ENCODE measurements at regions not wholly inside any gene's neighbourhood (a gene's known extent, or its start where the extent isn't known, plus 50 kb on each side); places are given as distances from the start of the nearest gene placed in this dataset.
A peak's percentile ranks its signal among the peaks of the same experiment; 100 is the strongest.

DNA sequence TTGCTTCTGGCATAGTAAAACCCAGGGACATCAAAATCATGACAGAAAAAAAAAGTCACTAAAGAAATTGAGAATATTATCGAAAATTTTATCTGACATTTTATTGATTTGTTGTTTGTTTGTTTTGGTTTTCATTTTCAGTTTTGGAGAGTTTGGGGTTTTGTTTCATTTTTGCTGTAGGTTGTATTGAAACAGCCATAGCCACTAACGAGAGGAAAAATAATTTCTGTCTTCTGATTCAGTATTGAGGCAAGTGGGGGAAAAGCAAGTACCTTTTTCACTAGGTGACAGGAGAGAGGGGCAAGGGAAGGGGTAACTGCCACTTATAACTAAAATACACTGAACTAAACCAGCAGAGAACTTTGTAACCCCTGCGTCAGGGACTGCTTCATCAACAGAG lies 392.8 kb upstream of the NDST3 start:
- no peak for DNase-seq (ENCODE audit: low read depth)
- TF ChIP-seq MYC (IDR thresholded peaks at IDR 0.05; ENCODE audit: low read depth, low read length) (no peak), POLR2A (IDR thresholded peaks at IDR 0.05; ENCODE audit: extremely low read depth, insufficient read length) (no peak)
- TF ChIP-seq, protein P1, sequence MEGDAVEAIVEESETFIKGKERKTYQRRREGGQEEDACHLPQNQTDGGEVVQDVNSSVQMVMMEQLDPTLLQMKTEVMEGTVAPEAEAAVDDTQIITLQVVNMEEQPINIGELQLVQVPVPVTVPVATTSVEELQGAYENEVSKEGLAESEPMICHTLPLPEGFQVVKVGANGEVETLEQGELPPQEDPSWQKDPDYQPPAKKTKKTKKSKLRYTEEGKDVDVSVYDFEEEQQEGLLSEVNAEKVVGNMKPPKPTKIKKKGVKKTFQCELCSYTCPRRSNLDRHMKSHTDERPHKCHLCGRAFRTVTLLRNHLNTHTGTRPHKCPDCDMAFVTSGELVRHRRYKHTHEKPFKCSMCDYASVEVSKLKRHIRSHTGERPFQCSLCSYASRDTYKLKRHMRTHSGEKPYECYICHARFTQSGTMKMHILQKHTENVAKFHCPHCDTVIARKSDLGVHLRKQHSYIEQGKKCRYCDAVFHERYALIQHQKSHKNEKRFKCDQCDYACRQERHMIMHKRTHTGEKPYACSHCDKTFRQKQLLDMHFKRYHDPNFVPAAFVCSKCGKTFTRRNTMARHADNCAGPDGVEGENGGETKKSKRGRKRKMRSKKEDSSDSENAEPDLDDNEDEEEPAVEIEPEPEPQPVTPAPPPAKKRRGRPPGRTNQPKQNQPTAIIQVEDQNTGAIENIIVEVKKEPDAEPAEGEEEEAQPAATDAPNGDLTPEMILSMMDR (IDR thresholded peaks at IDR 0.05; ENCODE audit: low read depth, low read length) = no peak
- TF ChIP-seq, protein P2, sequence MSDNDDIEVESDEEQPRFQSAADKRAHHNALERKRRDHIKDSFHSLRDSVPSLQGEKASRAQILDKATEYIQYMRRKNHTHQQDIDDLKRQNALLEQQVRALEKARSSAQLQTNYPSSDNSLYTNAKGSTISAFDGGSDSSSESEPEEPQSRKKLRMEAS (IDR thresholded peaks at IDR 0.05; ENCODE audit: low read depth, low read length) = no peak
- no peak overlapping the region for H3K4me3 ChIP-seq (ENCODE audit: low read depth, low read length)

DNA sequence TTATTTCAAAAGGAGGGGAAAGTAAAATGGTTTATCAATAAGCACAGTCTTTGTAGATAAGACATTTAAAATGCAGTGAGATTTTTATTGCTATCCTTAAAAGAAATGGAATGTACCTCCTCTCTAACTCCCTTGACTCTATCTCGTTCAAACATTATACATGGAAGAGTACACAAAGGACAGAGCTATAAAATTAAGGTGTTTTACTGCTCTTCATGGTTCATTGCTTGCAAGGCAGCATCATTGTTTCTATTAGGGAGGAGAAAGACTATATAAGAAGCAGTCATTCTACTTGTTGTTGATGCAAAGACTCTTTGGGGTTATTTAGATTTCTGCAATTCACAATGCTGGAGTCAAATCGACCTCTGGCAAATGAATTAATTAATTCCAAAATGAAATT lies 380.2 kb upstream of the NDST3 start:
- no peak overlapping the region for H3K4me3 ChIP-seq (ENCODE audit: low read depth, low read length)
- TF ChIP-seq, protein P1 (IDR thresholded peaks at IDR 0.05; ENCODE audit: low read depth, low read length) = no peak
- TF ChIP-seq POLR2A (IDR thresholded peaks at IDR 0.05; ENCODE audit: extremely low read depth, insufficient read length) (no peak), MYC (IDR thresholded peaks at IDR 0.05; ENCODE audit: low read depth, low read length) (no peak)
- TF ChIP-seq, protein P2 (IDR thresholded peaks at IDR 0.05; ENCODE audit: low read depth, low read length) = no peak
- DNase-seq (ENCODE audit: low read depth) = no peak

DNA sequence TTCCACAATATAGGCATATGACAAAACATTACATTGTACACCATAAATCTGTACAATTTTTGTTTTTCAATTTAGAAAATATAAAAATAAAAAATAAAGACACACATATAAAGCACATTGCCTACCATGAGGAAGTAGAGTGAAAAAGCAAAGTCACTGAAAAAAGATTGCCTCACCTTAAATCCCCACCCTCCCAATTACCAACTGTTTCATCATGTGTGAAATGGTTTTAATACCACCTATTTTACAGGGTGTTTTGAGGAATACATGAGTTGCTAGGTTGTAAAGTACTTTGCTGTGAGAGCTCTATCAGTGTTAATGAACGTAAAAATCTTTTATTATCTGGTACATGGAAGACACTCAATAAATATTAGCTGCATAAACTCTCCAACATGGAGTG lies 373.6 kb upstream of the NDST3 start:
- H3K4me3 ChIP-seq (ENCODE audit: low read depth, low read length) = no peak overlapping the region
- DNase-seq (ENCODE audit: low read depth) = peak; percentile 4
- TF ChIP-seq POLR2A (IDR thresholded peaks at IDR 0.05; ENCODE audit: extremely low read depth, insufficient read length) = no peak
- TF ChIP-seq, protein P2 (IDR thresholded peaks at IDR 0.05; ENCODE audit: low read depth, low read length) = no peak
- TF ChIP-seq, protein P1 (IDR thresholded peaks at IDR 0.05; ENCODE audit: low read depth, low read length) = no peak
- no peak for TF ChIP-seq MYC (IDR thresholded peaks at IDR 0.05; ENCODE audit: low read depth, low read length)

DNA sequence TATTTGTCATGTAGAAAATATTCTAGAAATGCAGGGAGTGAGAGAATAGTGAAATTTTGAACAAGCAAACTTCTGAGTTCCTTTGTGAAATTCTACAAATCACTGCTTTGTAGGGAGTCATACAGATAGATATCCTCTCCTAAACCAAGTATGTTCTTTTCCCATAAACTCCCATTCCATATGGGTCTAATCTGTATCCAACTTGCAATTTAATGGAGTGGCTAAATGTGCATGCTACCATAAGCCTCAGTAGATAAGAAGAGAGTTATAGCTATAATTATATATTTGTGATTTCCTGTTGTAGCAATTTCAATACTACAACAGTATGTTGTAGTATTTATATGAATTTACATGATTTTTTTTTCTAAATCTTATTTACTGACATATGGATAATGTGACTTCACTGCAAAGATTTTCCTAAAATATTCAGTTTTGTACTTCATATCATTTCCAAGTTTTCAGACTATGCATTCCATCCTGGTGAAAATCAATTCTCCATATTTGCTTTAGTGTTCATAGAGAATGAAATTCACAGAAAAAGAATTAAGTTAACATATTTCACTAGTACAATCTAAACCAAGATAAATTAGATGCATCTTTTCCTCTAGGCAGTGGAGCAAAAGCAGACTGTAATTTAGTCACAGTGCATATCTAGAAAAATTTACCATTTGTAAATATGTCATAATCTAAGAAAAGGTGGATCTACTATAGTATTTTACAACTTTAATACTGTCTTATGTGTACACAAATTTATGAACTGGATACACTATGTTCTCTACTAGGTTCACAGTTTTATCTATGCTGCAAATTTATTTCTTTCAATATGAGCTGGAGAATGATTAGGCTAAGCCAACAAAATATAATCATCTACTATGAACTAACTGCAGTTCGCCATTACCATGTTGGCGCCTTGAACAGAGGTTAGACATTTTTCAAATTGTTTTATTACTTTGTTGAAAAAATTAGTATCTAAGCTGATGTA lies 372.9 kb upstream of the NDST3 start:
- TF ChIP-seq, protein P2 (IDR thresholded peaks at IDR 0.05; ENCODE audit: low read depth, low read length) = no peak
- TF ChIP-seq MYC (IDR thresholded peaks at IDR 0.05; ENCODE audit: low read depth, low read length) (no peak), POLR2A (IDR thresholded peaks at IDR 0.05; ENCODE audit: extremely low read depth, insufficient read length) (no peak)
- TF ChIP-seq, protein P1 (IDR thresholded peaks at IDR 0.05; ENCODE audit: low read depth, low read length) = no peak
- H3K4me3 ChIP-seq (ENCODE audit: low read depth, low read length) = no peak overlapping the region
- no peak for DNase-seq (ENCODE audit: low read depth)

DNA sequence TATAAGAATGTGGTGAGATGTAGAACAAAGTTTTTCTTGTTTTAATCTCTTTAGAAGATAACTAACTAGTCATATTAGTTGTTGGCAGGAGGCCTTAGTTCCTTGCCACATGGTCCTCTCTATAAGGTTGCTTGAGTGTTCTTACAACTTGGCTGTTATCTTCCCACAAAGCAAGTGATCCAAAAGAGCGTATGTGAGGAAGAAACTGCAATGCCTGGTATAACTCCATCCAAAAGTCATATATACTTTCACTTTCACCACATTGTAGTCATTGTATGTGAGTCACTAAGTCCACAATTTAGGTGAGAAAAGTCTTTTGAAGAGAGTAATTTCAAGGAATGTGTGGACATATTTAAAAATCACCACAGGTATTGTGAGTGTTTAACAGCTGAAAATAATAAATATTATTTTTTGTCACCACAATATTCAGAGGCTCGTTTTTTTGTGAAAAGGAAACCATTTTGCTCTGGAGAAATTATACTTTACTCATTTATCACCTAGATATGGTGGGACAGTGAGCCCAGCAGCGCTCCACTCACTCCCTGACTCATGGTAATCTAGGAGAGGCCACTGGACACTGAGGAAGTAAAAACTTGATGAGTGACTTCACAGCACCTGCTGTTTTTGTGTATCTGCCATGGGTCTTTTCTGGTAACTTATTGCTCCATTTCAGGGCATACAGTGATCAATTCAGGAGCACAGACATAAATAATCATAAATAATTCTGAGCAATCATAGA lies 369.4 kb upstream of the NDST3 start:
- H3K4me3 ChIP-seq (ENCODE audit: low read depth, low read length) = no peak overlapping the region
- TF ChIP-seq, protein P1 (IDR thresholded peaks at IDR 0.05; ENCODE audit: low read depth, low read length) = no peak
- TF ChIP-seq POLR2A (IDR thresholded peaks at IDR 0.05; ENCODE audit: extremely low read depth, insufficient read length) (no peak), MYC (IDR thresholded peaks at IDR 0.05; ENCODE audit: low read depth, low read length) (no peak)
- TF ChIP-seq, protein P2 (IDR thresholded peaks at IDR 0.05; ENCODE audit: low read depth, low read length) = no peak
- no peak for DNase-seq (ENCODE audit: low read depth)

Measured in NB4 (cell line).